ENCODE measurements at regions not wholly inside any gene's neighbourhood (a gene's known extent, or its start where the extent isn't known, plus 50 kb on each side); places are given as distances from the start of the nearest gene placed in this dataset.
A peak's percentile ranks its signal among the peaks of the same experiment; 100 is the strongest.

GRCh38 chrX:96204928-96205327 lies 479.7 kb upstream of the DIAPH2 start (continued):
- TF ChIP-seq, protein P1, sequence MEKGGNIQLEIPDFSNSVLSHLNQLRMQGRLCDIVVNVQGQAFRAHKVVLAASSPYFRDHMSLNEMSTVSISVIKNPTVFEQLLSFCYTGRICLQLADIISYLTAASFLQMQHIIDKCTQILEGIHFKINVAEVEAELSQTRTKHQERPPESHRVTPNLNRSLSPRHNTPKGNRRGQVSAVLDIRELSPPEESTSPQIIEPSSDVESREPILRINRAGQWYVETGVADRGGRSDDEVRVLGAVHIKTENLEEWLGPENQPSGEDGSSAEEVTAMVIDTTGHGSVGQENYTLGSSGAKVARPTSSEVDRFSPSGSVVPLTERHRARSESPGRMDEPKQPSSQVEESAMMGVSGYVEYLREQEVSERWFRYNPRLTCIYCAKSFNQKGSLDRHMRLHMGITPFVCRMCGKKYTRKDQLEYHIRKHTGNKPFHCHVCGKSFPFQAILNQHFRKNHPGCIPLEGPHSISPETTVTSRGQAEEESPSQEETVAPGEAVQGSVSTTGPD (CRISPR knock-in tag; IDR thresholded peaks at IDR 0.05) = no peak
- TF ChIP-seq ZNF713 (CRISPR knock-in tag; IDR thresholded peaks at IDR 0.05) (no peak), EED (CRISPR knock-in tag; IDR thresholded peaks at IDR 0.05) (no peak), SP2 (CRISPR knock-in tag; IDR thresholded peaks at IDR 0.05) (no peak), ZNF251 (CRISPR knock-in tag; IDR thresholded peaks at IDR 0.05) (no peak), GATAD1 (CRISPR knock-in tag; IDR thresholded peaks at IDR 0.05) (no peak), SRY (CRISPR knock-in tag; IDR thresholded peaks at IDR 0.05) (no peak), ARID5B (CRISPR knock-in tag; IDR thresholded peaks at IDR 0.05) (peak; percentile 46), SYNCRIP (IDR thresholded peaks at IDR 0.05; ENCODE audit: insufficient read depth, low read depth, low read length) (no peak), BRF2 (CRISPR knock-in tag; IDR thresholded peaks at IDR 0.05) (no peak), HES4 (CRISPR knock-in tag; IDR thresholded peaks at IDR 0.05; ENCODE audit: borderline replicate concordance) (no peak), REL (CRISPR knock-in tag; conservative IDR thresholded peaks at IDR 0.05) (no peak), TRAFD1 (CRISPR knock-in tag; IDR thresholded peaks at IDR 0.05; ENCODE audit: borderline replicate concordance) (no peak)
- TF ChIP-seq, protein P2, sequence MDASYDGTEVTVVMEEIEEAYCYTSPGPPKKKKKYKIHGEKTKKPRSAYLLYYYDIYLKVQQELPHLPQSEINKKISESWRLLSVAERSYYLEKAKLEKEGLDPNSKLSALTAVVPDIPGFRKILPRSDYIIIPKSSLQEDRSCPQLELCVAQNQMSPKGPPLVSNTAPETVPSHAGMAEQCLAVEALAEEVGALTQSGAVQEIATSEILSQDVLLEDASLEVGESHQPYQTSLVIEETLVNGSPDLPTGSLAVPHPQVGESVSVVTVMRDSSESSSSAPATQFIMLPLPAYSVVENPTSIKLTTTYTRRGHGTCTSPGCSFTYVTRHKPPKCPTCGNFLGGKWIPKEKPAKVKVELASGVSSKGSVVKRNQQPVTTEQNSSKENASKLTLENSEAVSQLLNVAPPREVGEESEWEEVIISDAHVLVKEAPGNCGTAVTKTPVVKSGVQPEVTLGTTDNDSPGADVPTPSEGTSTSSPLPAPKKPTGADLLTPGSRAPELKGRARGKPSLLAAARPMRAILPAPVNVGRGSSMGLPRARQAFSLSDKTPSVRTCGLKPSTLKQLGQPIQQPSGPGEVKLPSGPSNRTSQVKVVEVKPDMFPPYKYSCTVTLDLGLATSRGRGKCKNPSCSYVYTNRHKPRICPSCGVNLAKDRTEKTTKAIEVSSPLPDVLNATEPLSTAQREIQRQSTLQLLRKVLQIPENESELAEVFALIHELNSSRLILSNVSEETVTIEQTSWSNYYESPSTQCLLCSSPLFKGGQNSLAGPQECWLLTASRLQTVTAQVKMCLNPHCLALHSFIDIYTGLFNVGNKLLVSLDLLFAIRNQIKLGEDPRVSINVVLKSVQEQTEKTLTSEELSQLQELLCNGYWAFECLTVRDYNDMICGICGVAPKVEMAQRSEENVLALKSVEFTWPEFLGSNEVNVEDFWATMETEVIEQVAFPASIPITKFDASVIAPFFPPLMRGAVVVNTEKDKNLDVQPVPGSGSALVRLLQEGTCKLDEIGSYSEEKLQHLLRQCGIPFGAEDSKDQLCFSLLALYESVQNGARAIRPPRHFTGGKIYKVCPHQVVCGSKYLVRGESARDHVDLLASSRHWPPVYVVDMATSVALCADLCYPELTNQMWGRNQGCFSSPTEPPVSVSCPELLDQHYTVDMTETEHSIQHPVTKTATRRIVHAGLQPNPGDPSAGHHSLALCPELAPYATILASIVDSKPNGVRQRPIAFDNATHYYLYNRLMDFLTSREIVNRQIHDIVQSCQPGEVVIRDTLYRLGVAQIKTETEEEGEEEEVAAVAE (CRISPR knock-in tag; IDR thresholded peaks at IDR 0.05; ENCODE audit: borderline replicate concordance) = no peak

All from HepG2 (cell line).